NCI-H2227 (cell line): ENCODE measurements at regions not wholly inside any gene's neighbourhood (a gene's known extent, or its start where the extent isn't known, plus 50 kb on each side); places are given as distances from the start of the nearest gene placed in this dataset.

Source experiments
- DNase-seq: peaks from one replicate; lab custom pipeline; 2025; ENCODE audit not compliant: unreplicated experiment; lab: John Stamatoyannopoulos, UW

GRCh38 chr1:104794035-104794434, 1044.3 kb downstream of the AMY1C start:
- no peak for DNase-seq

DNA sequence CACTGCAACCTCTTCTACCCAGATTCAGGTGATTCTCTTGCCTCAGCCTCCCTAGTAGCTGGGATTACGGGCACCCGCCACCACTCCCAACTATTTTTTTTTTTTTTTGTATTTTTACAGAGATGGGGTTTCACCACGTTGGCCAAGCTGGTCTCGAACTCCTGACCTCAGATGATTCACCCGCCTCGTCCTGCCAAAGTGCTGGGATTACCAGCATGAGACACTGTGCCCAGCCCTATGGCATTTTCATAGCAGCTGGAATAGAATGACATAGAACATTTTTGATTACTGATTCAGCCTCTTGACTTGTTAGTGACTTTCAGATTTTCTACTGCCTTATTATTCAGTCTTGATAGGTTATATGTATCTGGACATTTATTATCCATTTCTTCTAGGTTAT, 1046.2 kb downstream of the AMY1C start:
- no peak for DNase-seq

DNA sequence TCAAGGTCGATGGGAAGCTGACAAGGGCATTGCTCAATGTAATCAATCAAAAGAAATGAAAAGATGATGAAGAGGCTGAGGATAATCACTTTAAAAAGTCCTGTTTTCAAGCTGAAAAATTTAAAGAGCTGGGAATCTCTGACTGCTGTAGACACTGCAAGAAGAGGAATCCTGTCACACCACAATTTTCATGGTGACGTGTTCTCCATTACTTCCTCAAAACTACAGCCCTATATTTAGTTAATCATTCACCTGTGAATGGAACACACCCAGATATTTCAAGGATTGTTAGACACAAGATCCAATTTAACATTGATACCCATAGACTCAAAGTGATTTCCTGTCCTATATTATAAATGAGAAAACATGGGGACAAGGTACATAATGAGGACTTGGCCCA, 1048.3 kb downstream of the AMY1C start:
- no peak for DNase-seq

GRCh38 chr1:104801344-104801743, 1051.6 kb downstream of the AMY1C start:
- no peak for DNase-seq

DNA sequence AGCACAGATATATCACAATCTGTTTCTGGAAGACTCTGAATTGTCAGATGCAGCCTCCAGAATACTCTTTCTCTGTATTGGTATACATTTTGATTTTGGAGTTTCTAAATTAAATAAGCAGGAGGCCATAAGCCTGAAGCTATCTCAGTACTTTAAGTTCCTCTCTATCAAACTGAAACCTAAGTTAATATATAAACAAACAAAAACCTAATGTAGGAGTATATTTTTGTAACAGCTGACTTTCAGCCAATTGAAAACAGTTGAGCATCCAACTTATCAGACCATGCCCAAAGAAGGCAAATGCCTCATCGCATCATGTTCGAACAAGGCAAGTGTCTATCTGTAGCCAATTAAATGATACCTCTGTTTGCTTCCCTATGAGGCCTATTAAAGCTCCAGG, 1054.4 kb downstream of the AMY1C start:
- DNase-seq: no peak

DNA sequence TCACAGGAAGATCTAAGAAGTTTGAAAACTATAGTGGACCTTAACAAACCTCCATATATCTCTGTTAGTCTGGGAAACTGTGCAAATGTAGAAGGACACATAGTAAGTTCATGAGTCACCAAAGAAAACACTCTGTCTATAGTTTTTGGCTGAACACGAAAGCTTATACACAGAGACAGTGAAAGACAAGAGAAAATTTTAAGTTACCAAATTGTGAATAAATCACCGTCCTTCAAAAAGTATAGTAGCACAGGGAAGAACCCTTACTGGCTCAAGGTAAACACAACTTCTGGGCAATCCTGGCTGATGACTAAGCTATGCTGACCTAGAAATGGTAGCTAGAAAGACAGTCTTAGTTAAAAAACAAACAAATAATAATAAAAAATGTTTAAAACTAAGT, 1057.9 kb downstream of the AMY1C start:
- no peak for DNase-seq

GRCh38 chr1:104825401-104825800, 1075.7 kb downstream of the AMY1C start:
- no peak for DNase-seq

GRCh38 chr1:104830534-104830933, 1080.8 kb downstream of the AMY1C start:
- no peak for DNase-seq

DNA sequence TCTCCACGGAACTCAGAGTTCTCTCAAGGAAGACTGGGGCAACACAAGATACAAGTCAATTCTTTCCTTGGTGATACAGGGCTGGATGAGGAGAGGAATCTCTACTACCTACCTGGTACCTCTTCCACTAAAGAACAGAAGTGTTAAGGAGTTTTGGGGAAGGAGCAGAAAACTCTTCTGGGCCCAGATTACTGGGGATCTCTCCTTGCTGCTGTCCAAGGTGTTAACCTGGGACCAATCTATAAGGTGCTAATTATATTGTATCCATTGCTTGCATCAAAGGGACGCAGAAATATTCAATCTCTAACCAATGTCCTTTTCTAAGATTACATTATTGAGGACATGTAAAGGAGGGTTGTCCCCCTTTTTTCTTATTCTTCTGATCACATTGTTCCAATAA, 1102.5 kb downstream of the AMY1C start:
- no peak for DNase-seq

- no peak for DNase-seq
These were observed 1103.6 kb downstream of the AMY1C start for GRCh38 chr1:104853276-104853675.

GRCh38 chr1:104854529-104854928, 1104.8 kb downstream of the AMY1C start:
- DNase-seq: no peak

GRCh38 chr1:104855550-104855949, 1105.9 kb downstream of the AMY1C start:
- no peak for DNase-seq

GRCh38 chr1:104856091-104856490, 1106.4 kb downstream of the AMY1C start:
- DNase-seq: no peak

DNA sequence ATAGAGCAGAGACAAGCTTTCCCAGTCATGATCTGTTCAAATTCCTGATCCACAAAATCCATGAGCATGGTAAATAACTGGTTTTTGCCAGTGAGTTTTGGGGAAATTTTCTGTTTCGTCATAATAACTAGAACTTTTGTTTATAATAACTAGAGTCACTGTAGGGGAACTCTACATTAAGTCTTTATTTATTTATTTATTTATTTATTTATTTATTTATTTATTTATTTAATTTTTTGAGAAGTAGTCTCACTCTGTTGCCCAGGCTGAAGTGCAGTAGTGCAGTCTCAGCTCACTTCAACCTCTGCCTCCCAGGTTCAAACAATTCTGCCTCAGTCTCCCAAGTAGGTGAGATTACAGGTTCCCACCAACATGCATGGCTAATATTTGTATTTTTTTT, 1106.8 kb downstream of the AMY1C start:
- DNase-seq: no peak

- DNase-seq: no peak
These were observed 1119.1 kb downstream of the AMY1C start for GRCh38 chr1:104868794-104869193.

DNA sequence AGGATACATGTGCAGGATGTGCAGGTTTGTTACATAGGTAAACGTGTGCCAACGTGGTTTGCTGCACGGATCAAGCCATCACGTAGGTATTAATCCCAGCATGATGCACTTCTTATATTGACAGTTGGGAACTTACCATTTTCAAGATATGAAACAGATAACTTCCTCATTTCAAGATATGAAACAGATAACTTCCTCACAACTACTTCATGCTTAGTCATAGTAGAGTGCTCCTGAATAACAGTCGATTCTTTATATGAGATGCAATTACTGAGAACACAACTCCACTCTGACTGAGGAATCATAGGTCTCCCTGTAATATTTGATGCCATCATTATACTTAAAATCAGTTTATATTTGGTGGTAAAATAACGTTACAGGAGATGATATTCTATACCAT, 1124.3 kb downstream of the AMY1C start:
- DNase-seq: no peak

- no peak for DNase-seq
These were observed 1128.7 kb downstream of the AMY1C start for GRCh38 chr1:104878203-104878909.

DNA sequence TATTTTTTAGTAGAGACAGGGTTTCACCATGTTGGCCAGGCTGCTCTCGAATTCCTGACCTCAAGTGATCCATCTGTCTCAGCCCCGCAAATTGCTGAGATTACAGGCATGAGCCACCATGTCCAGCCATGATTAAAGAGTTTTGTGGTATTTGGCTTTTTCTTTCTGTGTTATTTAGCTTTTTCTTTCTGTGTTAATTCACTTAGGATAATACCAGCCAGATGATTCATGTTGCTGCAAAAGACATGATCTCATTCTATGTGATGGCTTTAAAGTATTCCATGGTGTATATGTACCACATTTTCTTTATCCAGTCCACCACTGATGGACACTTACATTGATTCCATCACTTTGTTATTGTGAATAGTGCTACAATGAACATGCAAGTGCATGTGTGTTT, 1135.2 kb downstream of the AMY1C start:
- no peak for DNase-seq

DNA sequence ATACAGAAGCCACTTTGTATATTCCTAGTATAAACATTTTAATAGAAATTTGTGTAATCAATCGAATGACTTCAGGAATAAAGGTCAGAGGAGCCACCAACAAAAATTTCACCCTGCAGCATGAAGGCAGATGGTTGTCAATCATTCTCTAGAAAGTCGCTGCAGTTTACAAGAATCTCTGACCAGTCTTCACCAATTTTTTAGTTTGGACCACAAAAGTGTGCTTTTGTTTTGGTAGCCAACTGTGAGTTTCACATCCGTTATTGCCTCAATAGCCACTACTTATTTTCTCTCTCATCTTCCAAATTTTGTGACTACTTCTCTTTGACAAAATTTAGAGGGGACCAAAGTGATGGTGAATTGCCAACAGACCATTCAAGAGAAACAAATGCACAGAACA, 1155.6 kb downstream of the AMY1C start:
- DNase-seq: no peak

DNA sequence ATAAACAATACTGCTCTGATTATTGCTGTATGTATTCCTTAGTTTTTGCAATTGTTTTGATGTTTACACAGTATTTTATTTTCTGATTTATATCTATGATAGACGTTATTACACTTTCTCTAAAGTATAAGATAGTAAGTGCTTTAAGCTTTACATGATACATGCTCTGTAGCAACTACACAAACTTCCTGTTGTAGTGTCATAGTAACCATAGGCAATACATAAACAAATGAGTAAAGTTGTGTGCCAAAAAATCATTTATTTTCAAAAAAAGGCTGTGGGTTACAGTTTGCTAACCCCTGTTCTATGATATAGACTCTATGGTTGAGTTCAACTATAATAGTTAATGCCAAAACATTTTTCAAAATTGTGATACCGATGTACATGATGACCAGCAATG, 1156.4 kb downstream of the AMY1C start:
- DNase-seq: no peak

DNA sequence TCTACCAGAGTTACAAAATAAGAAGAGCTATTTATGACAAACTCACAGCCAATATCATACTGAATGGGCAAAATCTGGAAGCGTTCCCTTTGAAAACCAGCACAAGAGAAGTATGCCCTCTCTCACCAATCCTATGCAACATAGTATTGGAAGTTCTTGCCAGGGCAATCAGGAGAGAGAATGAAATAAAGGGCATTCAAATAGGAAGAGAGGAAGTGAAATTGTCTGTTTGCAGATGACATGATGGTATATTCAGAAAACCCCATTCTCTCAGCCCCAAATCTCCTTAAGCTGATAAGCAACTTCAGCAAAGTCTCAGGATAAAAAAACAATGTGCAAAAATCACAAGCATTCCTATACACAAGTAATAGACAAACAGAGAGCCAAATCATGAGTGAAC, 1169.5 kb downstream of the AMY1C start:
- DNase-seq: no peak

DNA sequence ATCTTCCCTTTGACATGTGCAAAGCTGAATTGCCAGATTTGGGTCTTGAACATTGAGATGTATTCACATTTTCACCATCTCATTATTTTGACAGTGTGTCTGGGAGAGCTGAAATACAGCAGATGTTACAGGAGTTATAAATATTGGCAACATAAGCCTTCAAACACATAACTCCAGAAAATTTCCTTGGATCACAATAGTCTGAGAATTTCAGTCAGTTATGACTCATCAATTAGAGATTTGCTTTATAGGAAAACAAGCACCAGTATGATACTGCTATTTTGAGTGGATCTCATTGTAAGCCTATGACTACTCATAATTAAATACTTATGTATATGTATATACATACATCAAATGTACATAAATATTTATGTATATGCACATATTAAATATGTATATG, 1171.8 kb downstream of the AMY1C start:
- no peak for DNase-seq

- DNase-seq: no peak
These were observed 1173.4 kb downstream of the AMY1C start for GRCh38 chr1:104923075-104923474.
